ENCODE measurements at regions not wholly inside any gene's neighbourhood (a gene's known extent, or its start where the extent isn't known, plus 50 kb on each side); places are given as distances from the start of the nearest gene placed in this dataset.

DNA sequence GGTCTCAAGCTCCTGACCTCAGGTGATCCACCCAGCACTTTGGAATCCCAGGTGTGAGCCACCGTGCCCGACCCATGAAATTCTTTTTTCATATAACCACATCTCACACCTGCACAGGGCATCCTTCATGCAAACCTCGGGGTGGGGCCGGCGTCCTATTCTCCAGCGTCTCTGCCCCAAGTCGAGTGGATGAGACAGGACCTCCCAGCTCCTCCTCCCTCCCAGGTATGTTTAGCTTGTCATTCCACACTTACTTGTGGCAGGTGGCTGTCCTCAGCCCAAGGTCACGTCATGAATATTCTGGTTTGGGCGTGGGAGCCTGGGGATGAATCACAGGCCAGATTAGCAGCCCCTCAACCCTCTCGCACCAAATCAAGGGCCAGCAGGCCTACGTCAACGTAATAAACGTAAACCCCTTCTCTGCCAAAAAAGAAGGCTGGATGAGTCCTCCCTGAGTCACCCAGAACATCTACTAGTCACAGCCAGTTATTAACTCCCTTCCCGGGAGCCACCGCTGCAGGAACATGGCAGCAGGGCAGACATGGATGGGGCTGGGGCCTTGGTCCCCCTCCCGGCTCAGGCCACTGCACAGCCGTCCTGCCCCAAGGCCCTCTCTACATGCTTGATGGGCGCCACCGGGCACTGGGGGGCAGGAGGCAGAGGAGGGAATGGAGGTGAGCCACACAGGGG, 91.7 kb downstream of the YTHDF1 start:
- ATAC-seq (no peak), FAIRE-seq (no peak), DNase-seq (ENCODE audit: low spot score) (no peak)
- POLR2A ChIA-PET: no interaction called here
- in situ Hi-C loops (cut with HindIII; ENCODE audit: extremely low pct_ligation_motif_present, low pct_unique_long_range_greater_than_20kb) (no loop called here), intact Hi-C loops (cut with micrococcal nuclease; ENCODE audit: unreplicated experiment) (no loop called here)
- H3K79me2 ChIP-seq (ENCODE audit: insufficient read depth, low read length): no peaks in the 10 kb centered on the region
- peaks cover 12% of the 10 kb centered on the region; the same call in 1 of the 2 replicates for H4K20me1 ChIP-seq (ENCODE audit: insufficient read depth, low read length)
- no TSS peak for BruUV-seq (replicated peaks)
- H3K9ac ChIP-seq (ENCODE audit: insufficient read depth, low read depth, low read length): no peak overlapping the region
- 19% methylated on average over 19 of the region's 19 CpGs for WGBS (ENCODE audit: low lambda C conversion rate)
- H3K27ac ChIP-seq (ENCODE audit: extremely low read length, insufficient read depth, low read length): no peak overlapping the region
- TF ChIP-seq MIER3 (CRISPR knock-in tag; IDR thresholded peaks at IDR 0.05; ENCODE audit: borderline replicate concordance) (no peak), HES4 (CRISPR knock-in tag; IDR thresholded peaks at IDR 0.05; ENCODE audit: borderline replicate concordance) (0 out of 2 replicates have a peak, but pooled peaks have one; percentile 45), CREB1 (IDR thresholded peaks at IDR 0.05) (peak; percentile 56), CREB1 (CRISPR knock-in tag; IDR thresholded peaks at IDR 0.05) (no peak), HOXA7 (CRISPR knock-in tag; IDR thresholded peaks at IDR 0.05) (no peak)
- TF ChIP-seq, protein P1, sequence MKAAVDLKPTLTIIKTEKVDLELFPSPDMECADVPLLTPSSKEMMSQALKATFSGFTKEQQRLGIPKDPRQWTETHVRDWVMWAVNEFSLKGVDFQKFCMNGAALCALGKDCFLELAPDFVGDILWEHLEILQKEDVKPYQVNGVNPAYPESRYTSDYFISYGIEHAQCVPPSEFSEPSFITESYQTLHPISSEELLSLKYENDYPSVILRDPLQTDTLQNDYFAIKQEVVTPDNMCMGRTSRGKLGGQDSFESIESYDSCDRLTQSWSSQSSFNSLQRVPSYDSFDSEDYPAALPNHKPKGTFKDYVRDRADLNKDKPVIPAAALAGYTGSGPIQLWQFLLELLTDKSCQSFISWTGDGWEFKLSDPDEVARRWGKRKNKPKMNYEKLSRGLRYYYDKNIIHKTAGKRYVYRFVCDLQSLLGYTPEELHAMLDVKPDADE (CRISPR knock-in tag; IDR thresholded peaks at IDR 0.05): no peak
- TF ChIP-seq, protein P2, sequence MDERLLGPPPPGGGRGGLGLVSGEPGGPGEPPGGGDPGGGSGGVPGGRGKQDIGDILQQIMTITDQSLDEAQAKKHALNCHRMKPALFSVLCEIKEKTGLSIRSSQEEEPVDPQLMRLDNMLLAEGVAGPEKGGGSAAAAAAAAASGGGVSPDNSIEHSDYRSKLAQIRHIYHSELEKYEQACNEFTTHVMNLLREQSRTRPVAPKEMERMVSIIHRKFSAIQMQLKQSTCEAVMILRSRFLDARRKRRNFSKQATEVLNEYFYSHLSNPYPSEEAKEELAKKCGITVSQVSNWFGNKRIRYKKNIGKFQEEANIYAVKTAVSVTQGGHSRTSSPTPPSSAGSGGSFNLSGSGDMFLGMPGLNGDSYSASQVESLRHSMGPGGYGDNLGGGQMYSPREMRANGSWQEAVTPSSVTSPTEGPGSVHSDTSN (CRISPR knock-in tag; IDR thresholded peaks at IDR 0.05): no peak
- no peak overlapping the region for H3K4me3 ChIP-seq (replicated peaks in 1 of 3; ENCODE audit: insufficient read depth in 1 of 3, low read depth in 2 of 3, low read length in 3 of 3)
- H3K9me3 ChIP-seq (ENCODE audit: low read length): no peaks in the 10 kb centered on the region
- H3K36me3 ChIP-seq (replicated peaks in 1 of 2; ENCODE audit: control insufficient read depth in 1 of 2, insufficient read depth in 2 of 2, low read length in 2 of 2): no peaks in the 10 kb centered on the region
- peaks cover 37 to 99% of the 10 kb centered on the region in 2 experiments for H3K27me3 ChIP-seq (ENCODE audit: control insufficient read depth in 1 of 2, insufficient read depth in 2 of 2, low read length in 2 of 2)
- H3K4me2 ChIP-seq (ENCODE audit: low read depth, low read length): no peak overlapping the region
- H3K4me1 ChIP-seq (ENCODE audit: insufficient read depth, low read length): no peaks in the 10 kb centered on the region
- no peak overlapping the region for H2AFZ ChIP-seq (ENCODE audit: low read length)
- CTCF ChIA-PET (ENCODE audit: low intra/inter-chr PET ratio, low total read pairs): no interaction called here

All from HepG2 (cell line).